IPS-18c (cell line): ENCODE measurements at regions not wholly inside any gene's neighbourhood (a gene's known extent, or its start where the extent isn't known, plus 50 kb on each side); places are given as distances from the start of the nearest gene placed in this dataset.
"Not testable (repeated sequence)": the region's sequence is repeated elsewhere in the genome, so short reads cannot be mapped to it uniquely, and the experiment has no call there.

ENCODE experiments used
- H3K4me3 ChIP-seq: 2 replicates; pipeline ENCODE4 v1.7.0; 2013; ENCODE audit warnings: low read depth, mild to moderate bottlenecking, low read length, moderate library complexity; ENCODE audit not compliant: insufficient read depth
- H3K9me3 ChIP-seq: one replicate; pipeline ENCODE4 v1.6.1; 2013; ENCODE audit warnings: mild to moderate bottlenecking, low read length, moderate library complexity; ENCODE audit not compliant: control insufficient read depth, insufficient read depth

- Histone ChIP-seq H3K9me3 (no peaks in the 10 kb centered on the region), H3K4me3 (no peak overlapping the region)
Measured at GRCh38 chr9:102354041-102354440, 615.6 kb upstream of the GRIN3A start.

GRCh38 chr9:102337471-102337870 lies 599.0 kb upstream of the GRIN3A start:
- not testable (repeated sequence) for H3K9me3 ChIP-seq, H3K4me3 ChIP-seq

GRCh38 chr9:102309379-102309778 lies 570.9 kb upstream of the GRIN3A start:
- H3K4me3 ChIP-seq, result no peak overlapping the region
- peaks cover 6% of the 10 kb centered on the region for H3K9me3 ChIP-seq

- Histone ChIP-seq H3K9me3 (no peaks in the 10 kb centered on the region), H3K4me3 (no peak overlapping the region)
Measured at GRCh38 chr9:102295188-102295587, 556.7 kb upstream of the GRIN3A start.

- H3K9me3 ChIP-seq, result no peaks in the 10 kb centered on the region
- H3K4me3 ChIP-seq, result no peak overlapping the region
Measured at GRCh38 chr9:102273952-102274351, 535.5 kb upstream of the GRIN3A start.

GRCh38 chr9:102253099-102253498 lies 514.7 kb upstream of the GRIN3A start:
- no peaks in the 10 kb centered on the region for H3K9me3 ChIP-seq
- no peak overlapping the region for H3K4me3 ChIP-seq

- H3K4me3 ChIP-seq, result no peak overlapping the region
- no peaks in the 10 kb centered on the region for H3K9me3 ChIP-seq
Measured at GRCh38 chr9:102244916-102245315, 506.5 kb upstream of the GRIN3A start.

GRCh38 chr9:102237520-102237919 lies 499.1 kb upstream of the GRIN3A start:
- no peak overlapping the region for H3K4me3 ChIP-seq
- peaks cover 2% of the 10 kb centered on the region for H3K9me3 ChIP-seq

- Histone ChIP-seq H3K4me3 (no peak overlapping the region), H3K9me3 (peaks cover 2% of the 10 kb centered on the region)
Measured at GRCh38 chr9:102237094-102237493, 498.6 kb upstream of the GRIN3A start.

GRCh38 chr9:102227416-102227815 lies 489.0 kb upstream of the GRIN3A start:
- not testable (repeated sequence) for H3K9me3 ChIP-seq

GRCh38 chr9:102225841-102226441 lies 487.5 kb upstream of the GRIN3A start:
- Histone ChIP-seq H3K9me3 (no peaks in the 10 kb centered on the region), H3K4me3 (no peak overlapping the region)

More at GRCh38 chr9:102227416-102227815, 489.0 kb upstream of the GRIN3A start:
- not testable (repeated sequence) for H3K4me3 ChIP-seq

GRCh38 chr9:102223320-102224136 lies 485.1 kb upstream of the GRIN3A start:
- not testable (repeated sequence) for H3K9me3 ChIP-seq
- peak overlapping the region; percentile 44; the same call in 1 of the 2 replicates for H3K4me3 ChIP-seq

GRCh38 chr9:102209176-102209575 lies 470.7 kb upstream of the GRIN3A start:
- H3K9me3 ChIP-seq, result no peaks in the 10 kb centered on the region
- no peak overlapping the region for H3K4me3 ChIP-seq

GRCh38 chr9:102206432-102206831 lies 468.0 kb upstream of the GRIN3A start:
- no peak overlapping the region for H3K4me3 ChIP-seq
- H3K9me3 ChIP-seq, result no peaks in the 10 kb centered on the region

GRCh38 chr9:102205251-102205650 lies 466.8 kb upstream of the GRIN3A start:
- no peaks in the 10 kb centered on the region for H3K9me3 ChIP-seq
- no peak overlapping the region for H3K4me3 ChIP-seq

- Histone ChIP-seq H3K4me3 (no peak overlapping the region), H3K9me3 (no peaks in the 10 kb centered on the region)
Measured at GRCh38 chr9:102202126-102202525, 463.7 kb upstream of the GRIN3A start.

- no peaks in the 10 kb centered on the region for H3K9me3 ChIP-seq
- H3K4me3 ChIP-seq, result no peak overlapping the region
Measured at GRCh38 chr9:102185962-102186361, 447.5 kb upstream of the GRIN3A start.

- no peak overlapping the region for H3K4me3 ChIP-seq
- no peaks in the 10 kb centered on the region for H3K9me3 ChIP-seq
Measured at GRCh38 chr9:102185371-102185770, 446.9 kb upstream of the GRIN3A start.
